ENCODE measurements at regions not wholly inside any gene's neighbourhood (a gene's known extent, or its start where the extent isn't known, plus 50 kb on each side); places are given as distances from the start of the nearest gene placed in this dataset.

DNA sequence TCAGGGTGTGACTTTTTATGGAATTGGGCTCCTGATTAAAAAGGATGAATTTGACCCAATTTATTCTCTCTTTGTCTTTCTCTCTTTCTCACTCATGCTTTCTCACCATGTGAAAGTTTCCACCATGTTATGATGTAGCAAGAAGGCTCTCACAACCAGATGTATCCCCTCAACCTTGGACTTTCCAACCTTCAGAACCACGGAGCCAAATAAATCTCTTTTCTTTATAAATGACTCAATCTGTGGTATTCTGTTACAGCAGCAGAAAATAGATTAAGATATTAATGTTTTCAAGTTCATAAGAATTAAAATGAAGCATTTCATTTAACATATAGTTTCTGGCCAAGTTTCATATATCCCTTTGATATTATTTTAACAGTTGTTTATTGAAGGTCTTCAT is 698.5 kb downstream of the TRAM1L1 start:
- no peaks in the 10 kb centered on the region for H3K36me3 Mint-ChIP-seq (ENCODE audit: insufficient read depth, unreplicated experiment)
- no TSS peak for BruUV-seq (replicated peaks)
- H3K27ac Mint-ChIP-seq (ENCODE audit: low read depth, unreplicated experiment): no peak overlapping the region
- ChIA-PET POLR2A (no interaction called here), CTCF (no interaction called here)
- H3K9me3 Mint-ChIP-seq (ENCODE audit: unreplicated experiment): no peaks in the 10 kb centered on the region
- no peak for DNase-seq (ENCODE audit: unreplicated experiment)
- TF ChIP-seq, protein P1, sequence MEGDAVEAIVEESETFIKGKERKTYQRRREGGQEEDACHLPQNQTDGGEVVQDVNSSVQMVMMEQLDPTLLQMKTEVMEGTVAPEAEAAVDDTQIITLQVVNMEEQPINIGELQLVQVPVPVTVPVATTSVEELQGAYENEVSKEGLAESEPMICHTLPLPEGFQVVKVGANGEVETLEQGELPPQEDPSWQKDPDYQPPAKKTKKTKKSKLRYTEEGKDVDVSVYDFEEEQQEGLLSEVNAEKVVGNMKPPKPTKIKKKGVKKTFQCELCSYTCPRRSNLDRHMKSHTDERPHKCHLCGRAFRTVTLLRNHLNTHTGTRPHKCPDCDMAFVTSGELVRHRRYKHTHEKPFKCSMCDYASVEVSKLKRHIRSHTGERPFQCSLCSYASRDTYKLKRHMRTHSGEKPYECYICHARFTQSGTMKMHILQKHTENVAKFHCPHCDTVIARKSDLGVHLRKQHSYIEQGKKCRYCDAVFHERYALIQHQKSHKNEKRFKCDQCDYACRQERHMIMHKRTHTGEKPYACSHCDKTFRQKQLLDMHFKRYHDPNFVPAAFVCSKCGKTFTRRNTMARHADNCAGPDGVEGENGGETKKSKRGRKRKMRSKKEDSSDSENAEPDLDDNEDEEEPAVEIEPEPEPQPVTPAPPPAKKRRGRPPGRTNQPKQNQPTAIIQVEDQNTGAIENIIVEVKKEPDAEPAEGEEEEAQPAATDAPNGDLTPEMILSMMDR (IDR thresholded peaks at IDR 0.05; ENCODE audit: unreplicated experiment): no peak
- H3K4me1 Mint-ChIP-seq (ENCODE audit: insufficient read depth, unreplicated experiment): no peaks in the 10 kb centered on the region
- no peaks in the 10 kb centered on the region for H3K27me3 Mint-ChIP-seq (ENCODE audit: insufficient read depth, unreplicated experiment)
- H3K4me3 Mint-ChIP-seq (ENCODE audit: unreplicated experiment): no peak overlapping the region
- intact Hi-C loops (cut with micrococcal nuclease): no loop called here

- intact Hi-C loops (cut with micrococcal nuclease): no loop called here
- POLR2A ChIA-PET: no interaction called here
- CTCF ChIA-PET: interaction anchor here (0.6 kb wide), 1 partner anchor 177 kb away, joined by 3 read pairs; no protein-coding TSS in a partner anchor
- no peak for DNase-seq (ENCODE audit: unreplicated experiment)
- H3K4me3 Mint-ChIP-seq (ENCODE audit: unreplicated experiment): no peak overlapping the region
- no TSS peak for BruUV-seq (replicated peaks)
- H3K27me3 Mint-ChIP-seq (ENCODE audit: insufficient read depth, unreplicated experiment): no peaks in the 10 kb centered on the region
- H3K27ac Mint-ChIP-seq (ENCODE audit: low read depth, unreplicated experiment): no peak overlapping the region
- H3K36me3 Mint-ChIP-seq (ENCODE audit: insufficient read depth, unreplicated experiment): no peaks in the 10 kb centered on the region
- TF ChIP-seq, protein P1 (IDR thresholded peaks at IDR 0.05; ENCODE audit: unreplicated experiment): no peak
- H3K9me3 Mint-ChIP-seq (ENCODE audit: unreplicated experiment): no peaks in the 10 kb centered on the region
- H3K4me1 Mint-ChIP-seq (ENCODE audit: insufficient read depth, unreplicated experiment): no peaks in the 10 kb centered on the region
Measured at GRCh38 chr4:116385583-116385982, 699.8 kb downstream of the TRAM1L1 start.

GRCh38 chr4:116374815-116375214 is 710.6 kb downstream of the TRAM1L1 start:
- no peak for DNase-seq (ENCODE audit: unreplicated experiment)
- ChIA-PET CTCF (no interaction called here), POLR2A (no interaction called here)
- H3K36me3 Mint-ChIP-seq (ENCODE audit: insufficient read depth, unreplicated experiment): no peaks in the 10 kb centered on the region
- no peak overlapping the region for H3K4me3 Mint-ChIP-seq (ENCODE audit: unreplicated experiment)
- H3K27ac Mint-ChIP-seq (ENCODE audit: low read depth, unreplicated experiment): no peak overlapping the region
- H3K27me3 Mint-ChIP-seq (ENCODE audit: insufficient read depth, unreplicated experiment): no peaks in the 10 kb centered on the region
- no peaks in the 10 kb centered on the region for H3K9me3 Mint-ChIP-seq (ENCODE audit: unreplicated experiment)
- intact Hi-C loops (cut with micrococcal nuclease): no loop called here
- H3K4me1 Mint-ChIP-seq (ENCODE audit: insufficient read depth, unreplicated experiment): no peaks in the 10 kb centered on the region
- TF ChIP-seq, protein P1 (IDR thresholded peaks at IDR 0.05; ENCODE audit: unreplicated experiment): no peak
- no TSS peak for BruUV-seq (replicated peaks)

DNA sequence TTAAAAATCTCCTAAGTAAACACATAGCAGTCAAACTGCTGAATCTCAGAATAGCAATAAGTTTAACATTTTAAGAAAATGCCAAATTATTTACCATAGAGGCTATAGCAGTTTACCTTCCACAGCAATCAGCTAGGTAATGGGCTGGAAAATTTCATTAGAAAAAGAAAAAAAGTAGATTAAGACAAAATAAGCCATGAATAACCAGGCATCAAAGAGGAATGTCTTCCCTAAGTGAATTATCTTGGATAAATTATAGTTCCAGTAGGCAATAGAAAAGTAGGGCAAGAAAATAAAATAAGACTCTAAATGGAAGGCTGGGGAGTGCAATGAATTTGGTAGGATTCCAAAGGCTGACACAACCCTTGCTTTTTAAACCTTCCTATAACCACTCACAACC is 722.8 kb downstream of the TRAM1L1 start:
- DNase-seq (ENCODE audit: unreplicated experiment): no peak
- Mint-ChIP-seq H3K27ac (ENCODE audit: low read depth, unreplicated experiment) (no peak overlapping the region), H3K4me3 (ENCODE audit: unreplicated experiment) (no peak overlapping the region), H3K9me3 (ENCODE audit: unreplicated experiment) (no peaks in the 10 kb centered on the region), H3K36me3 (ENCODE audit: insufficient read depth, unreplicated experiment) (no peaks in the 10 kb centered on the region), H3K27me3 (ENCODE audit: insufficient read depth, unreplicated experiment) (no peaks in the 10 kb centered on the region), H3K4me1 (ENCODE audit: insufficient read depth, unreplicated experiment) (peaks cover 7% of the 10 kb centered on the region)
- ChIA-PET POLR2A (no interaction called here), CTCF (interaction anchor here (0.6 kb wide), 1 partner anchor 773 kb away, joined by 3 read pairs; no protein-coding TSS in a partner anchor)
- no TSS peak for BruUV-seq (replicated peaks)
- intact Hi-C loops (cut with micrococcal nuclease): no loop called here
- TF ChIP-seq, protein P1 (IDR thresholded peaks at IDR 0.05; ENCODE audit: unreplicated experiment): no peak
